Loucy (cell line): ENCODE measurements at regions not wholly inside any gene's neighbourhood (a gene's known extent, or its start where the extent isn't known, plus 50 kb on each side); places are given as distances from the start of the nearest gene placed in this dataset.

Experiments
- H2AFZ ChIP-seq: fragments of 200-600 bp; sonication (generic); 2 replicates; pipeline ENCODE4 v1.6.0; 2016; ENCODE audit warnings: antibody characterized with exemption, mild to moderate bottlenecking, low read length, moderate library complexity
- H3F3A ChIP-seq: fragments of 200-600 bp; 2 replicates; pipeline ENCODE4 v1.6.0; 2016; ENCODE audit warnings: antibody characterized with exemption, low read depth, mild to moderate bottlenecking
- H3K27me3 ChIP-seq: fragments of 200-600 bp; sonication (generic); 2 replicates; pipeline ENCODE4 v1.6.1; 2014; ENCODE audit warnings: low read length, mild to moderate bottlenecking; ENCODE audit not compliant: insufficient read depth, poor library complexity, severe bottlenecking
- H3K36me3 ChIP-seq: fragments of 200-600 bp; sonication (generic); 2 replicates; pipeline ENCODE4 v1.6.1; 2016; ENCODE audit warnings: low read length; ENCODE audit not compliant: insufficient read depth
- H3K4me1 ChIP-seq: fragments of 200-600 bp; sonication (generic); 2 replicates; pipeline ENCODE4 v1.5.1; 2014; ENCODE audit warnings: low read length, mild to moderate bottlenecking; ENCODE audit not compliant: insufficient read depth, poor library complexity, severe bottlenecking
- H3K4me2 ChIP-seq: fragments of 200-600 bp; sonication (generic); 2 replicates; pipeline ENCODE4 v1.6.0; 2014; ENCODE audit warnings: antibody characterized with exemption, low read length, low read depth, mild to moderate bottlenecking; ENCODE audit not compliant: poor library complexity, severe bottlenecking
- H3K4me3 ChIP-seq: fragments of 200-600 bp; sonication (generic); 2 replicates; pipeline ENCODE4 v1.5.1; 2014; ENCODE audit warnings: low read length, mild to moderate bottlenecking, mixed read lengths; ENCODE audit not compliant: poor library complexity, severe bottlenecking
- H3K79me2 ChIP-seq: fragments of 200-600 bp; sonication (generic); 2 replicates; pipeline ENCODE4 v1.6.1; 2014; ENCODE audit warnings: low read length; ENCODE audit not compliant: insufficient read depth
- H3K9ac ChIP-seq: fragments of 200-600 bp; sonication (generic); 2 replicates; pipeline ENCODE4 v1.6.0; 2014; ENCODE audit warnings: mild to moderate bottlenecking, low read depth, low read length, moderate library complexity; ENCODE audit not compliant: poor library complexity, severe bottlenecking
- H3K9me2 ChIP-seq: fragments of 200-600 bp; sonication (generic); replicated peaks from 2 replicates; pipeline ENCODE4 v1.6.1; 2016; ENCODE audit warnings: low read depth, low read length, mixed read lengths
- H3K9me3 ChIP-seq: fragments of 200-600 bp; sonication (generic); 2 replicates; pipeline ENCODE4 v1.6.1; 2014; ENCODE audit warnings: mild to moderate bottlenecking, antibody characterized with exemption, low read length, low read depth; ENCODE audit not compliant: insufficient read depth
- H4K20me1 ChIP-seq: fragments of 200-600 bp; sonication (generic); 2 replicates; pipeline ENCODE4 v1.6.0; 2014; ENCODE audit warnings: antibody characterized with exemption, low read length, mild to moderate bottlenecking; ENCODE audit not compliant: insufficient read depth, poor library complexity, severe bottlenecking
- EZH2phosphoT487 ChIP-seq: fragments of 200-600 bp; IDR thresholded peaks from 2 replicates; pipeline ENCODE4 v1.6.1; 2018; ENCODE audit warnings: antibody characterized with exemption, mild to moderate bottlenecking, moderate library complexity, borderline replicate concordance
- TF ChIP-seq, protein P1 (sequence below): fragments of 200-600 bp; sonication (generic); conservative IDR thresholded peaks from 2 replicates; pipeline ENCODE4 v1.5.1; 2014; ENCODE audit warnings: mild to moderate bottlenecking, antibody characterized with exemption, low read length

DNA sequence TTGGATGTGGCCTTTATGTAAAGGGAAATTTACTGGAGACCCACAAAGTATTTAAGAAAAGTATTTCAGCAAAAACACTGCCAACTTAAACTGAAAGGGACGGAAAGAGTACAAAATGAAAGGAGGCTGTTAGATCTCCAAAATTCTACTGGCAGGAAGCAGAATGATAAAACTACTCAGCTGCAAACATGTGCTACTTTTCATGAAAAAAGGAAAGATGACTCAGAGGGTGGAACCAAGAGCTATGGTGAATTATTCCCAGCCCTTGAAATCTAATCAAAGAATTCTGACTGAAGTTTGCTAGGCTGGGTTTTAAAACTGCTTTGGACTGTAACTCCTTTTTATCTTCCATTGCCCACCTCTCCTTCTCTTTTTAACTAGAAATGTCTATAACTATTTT is 58.6 kb upstream of the ZBED3 start:
- Histone ChIP-seq H3K4me1 (no peaks in the 10 kb centered on the region), H4K20me1 (no peaks in the 10 kb centered on the region), H3K9me2 (no peaks in the 10 kb centered on the region), H3K9me3 (no peaks in the 10 kb centered on the region), H3K79me2 (no peaks in the 10 kb centered on the region), H3K9ac (no peak overlapping the region), H2AFZ (no peak overlapping the region), H3K36me3 (no peaks in the 10 kb centered on the region), H3K4me3 (no peak overlapping the region), H3K27me3 (no peaks in the 10 kb centered on the region), H3K4me2 (no peak overlapping the region), H3F3A (no peaks in the 10 kb centered on the region)
- TF ChIP-seq, protein P1, sequence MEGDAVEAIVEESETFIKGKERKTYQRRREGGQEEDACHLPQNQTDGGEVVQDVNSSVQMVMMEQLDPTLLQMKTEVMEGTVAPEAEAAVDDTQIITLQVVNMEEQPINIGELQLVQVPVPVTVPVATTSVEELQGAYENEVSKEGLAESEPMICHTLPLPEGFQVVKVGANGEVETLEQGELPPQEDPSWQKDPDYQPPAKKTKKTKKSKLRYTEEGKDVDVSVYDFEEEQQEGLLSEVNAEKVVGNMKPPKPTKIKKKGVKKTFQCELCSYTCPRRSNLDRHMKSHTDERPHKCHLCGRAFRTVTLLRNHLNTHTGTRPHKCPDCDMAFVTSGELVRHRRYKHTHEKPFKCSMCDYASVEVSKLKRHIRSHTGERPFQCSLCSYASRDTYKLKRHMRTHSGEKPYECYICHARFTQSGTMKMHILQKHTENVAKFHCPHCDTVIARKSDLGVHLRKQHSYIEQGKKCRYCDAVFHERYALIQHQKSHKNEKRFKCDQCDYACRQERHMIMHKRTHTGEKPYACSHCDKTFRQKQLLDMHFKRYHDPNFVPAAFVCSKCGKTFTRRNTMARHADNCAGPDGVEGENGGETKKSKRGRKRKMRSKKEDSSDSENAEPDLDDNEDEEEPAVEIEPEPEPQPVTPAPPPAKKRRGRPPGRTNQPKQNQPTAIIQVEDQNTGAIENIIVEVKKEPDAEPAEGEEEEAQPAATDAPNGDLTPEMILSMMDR = no peak
- no peak for TF ChIP-seq EZH2phosphoT487

DNA sequence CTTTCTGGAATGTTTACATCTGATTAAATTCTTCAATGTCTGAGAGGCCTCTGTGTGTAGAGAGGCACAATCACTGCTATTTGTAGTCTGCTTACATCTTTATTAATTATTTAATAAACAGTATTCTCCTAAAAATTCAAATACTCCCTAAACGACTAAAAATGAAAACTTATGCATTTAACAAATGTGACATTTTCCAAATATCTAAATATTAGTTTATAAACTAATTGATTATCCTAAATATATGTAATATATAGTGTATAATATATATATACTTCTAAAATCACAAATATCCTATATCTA is 57.7 kb upstream of the ZBED3 start:
- no peak overlapping the region for H3K9ac ChIP-seq
- H3K36me3 ChIP-seq = no peaks in the 10 kb centered on the region
- TF ChIP-seq, protein P1 = no peak
- no peak for TF ChIP-seq EZH2phosphoT487
- H3K27me3 ChIP-seq = no peaks in the 10 kb centered on the region
- no peak overlapping the region for H3K4me3 ChIP-seq
- no peak overlapping the region for H3K4me2 ChIP-seq
- no peak overlapping the region for H2AFZ ChIP-seq
- H3K79me2 ChIP-seq = no peaks in the 10 kb centered on the region
- H3K4me1 ChIP-seq = no peaks in the 10 kb centered on the region
- H3K9me2 ChIP-seq = no peaks in the 10 kb centered on the region
- H3F3A ChIP-seq = no peaks in the 10 kb centered on the region
- no peaks in the 10 kb centered on the region for H3K9me3 ChIP-seq
- H4K20me1 ChIP-seq = no peaks in the 10 kb centered on the region

DNA sequence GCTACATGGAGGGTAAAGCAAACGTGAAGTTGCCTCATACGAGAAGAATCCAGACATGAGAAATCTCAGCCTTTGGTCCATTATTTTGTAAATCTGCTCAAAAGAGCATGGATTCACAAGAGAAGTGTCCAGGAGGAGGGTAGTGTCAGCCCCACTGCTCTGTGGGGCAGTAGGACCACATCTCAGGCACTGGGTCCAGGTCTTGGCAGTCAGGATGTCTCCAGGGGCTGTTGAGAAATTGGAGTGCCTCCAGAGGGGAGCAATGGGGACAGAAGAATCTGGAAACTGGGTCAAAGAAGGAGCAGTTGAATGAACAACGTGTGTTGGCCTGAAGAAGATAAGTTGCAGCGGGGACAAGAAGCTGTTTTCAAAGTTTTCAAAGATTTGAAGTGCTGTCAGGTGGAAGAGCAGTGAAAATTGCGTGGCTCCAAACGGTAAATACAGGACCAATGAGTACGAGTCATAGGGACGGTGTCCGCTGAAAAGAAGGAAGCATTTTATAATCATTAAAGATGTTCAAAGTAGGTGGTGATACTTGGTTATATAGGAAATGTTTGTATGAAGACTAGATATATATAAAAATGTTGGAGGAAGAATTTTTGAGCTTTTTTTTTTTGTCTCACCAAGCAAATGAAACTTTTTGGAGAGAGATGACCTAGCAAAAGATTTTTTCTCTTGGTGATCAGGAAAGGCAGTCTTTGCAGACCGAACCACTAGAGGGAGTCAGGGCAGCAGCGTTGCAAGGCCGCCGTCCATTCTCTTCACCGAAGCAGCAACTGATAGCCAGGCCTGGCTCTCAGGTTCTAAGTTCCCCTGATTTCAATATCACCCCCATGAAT is 57.1 kb upstream of the ZBED3 start:
- TF ChIP-seq, protein P1 = peak; percentile 80
- no peak for TF ChIP-seq EZH2phosphoT487
- Histone ChIP-seq H3K9me2 (no peaks in the 10 kb centered on the region), H2AFZ (no peak overlapping the region), H3K9me3 (no peaks in the 10 kb centered on the region), H3K4me1 (no peaks in the 10 kb centered on the region), H4K20me1 (no peaks in the 10 kb centered on the region), H3K27me3 (no peaks in the 10 kb centered on the region), H3K9ac (no peak overlapping the region), H3K4me2 (no peak overlapping the region), H3K79me2 (no peaks in the 10 kb centered on the region), H3F3A (no peaks in the 10 kb centered on the region), H3K4me3 (no peak overlapping the region), H3K36me3 (no peaks in the 10 kb centered on the region)
